H9 (cell line): ENCODE measurements at regions not wholly inside any gene's neighbourhood (a gene's known extent, or its start where the extent isn't known, plus 50 kb on each side); places are given as distances from the start of the nearest gene placed in this dataset.
A peak's percentile ranks its signal among the peaks of the same experiment; 100 is the strongest.

ENCODE experiments used
- DNase-seq: peaks from one replicate; pipeline ENCODE4 v3.0.0-alpha.2; 2017
- H2AFZ ChIP-seq: one replicate; pipeline ENCODE4 v1.6.1; 2013; ENCODE audit warnings: mild to moderate bottlenecking, low read length, control low read depth, moderate library complexity
- H2AK5ac ChIP-seq: 2 replicates; pipeline ENCODE4 v1.6.1; 2013; ENCODE audit warnings: low read length, control low read depth, mixed read lengths; ENCODE audit not compliant: insufficient read length
- H2BK120ac ChIP-seq: one replicate; pipeline ENCODE4 v1.6.1; 2013; ENCODE audit warnings: low read depth, mild to moderate bottlenecking, low read length, control low read depth, inconsistent platforms; ENCODE audit not compliant: poor library complexity, severe bottlenecking
- H2BK12ac ChIP-seq: 2 replicates; pipeline ENCODE4 v1.6.1; 2013; ENCODE audit warnings: low read length, control low read depth, mixed read lengths, low read depth; ENCODE audit not compliant: insufficient read length
- H2BK15ac ChIP-seq: 2 replicates; pipeline ENCODE4 v1.6.1; 2013; ENCODE audit warnings: low read depth, low read length, control low read depth
- H2BK20ac ChIP-seq: one replicate; pipeline ENCODE4 v1.6.1; 2013; ENCODE audit warnings: low read depth, mild to moderate bottlenecking, low read length, control low read depth, inconsistent platforms; ENCODE audit not compliant: poor library complexity, severe bottlenecking
- H2BK5ac ChIP-seq: 2 replicates; pipeline ENCODE4 v1.6.1; 2013; ENCODE audit warnings: low read length, control low read depth, mixed read lengths; ENCODE audit not compliant: insufficient read length
- H3K14ac ChIP-seq: 2 replicates; pipeline ENCODE4 v1.6.1; 2013; ENCODE audit warnings: low read length, control low read depth; ENCODE audit not compliant: insufficient read depth
- H3K18ac ChIP-seq: 2 replicates; pipeline ENCODE4 v1.6.1; 2013; ENCODE audit warnings: low read depth, mild to moderate bottlenecking, mixed read lengths, low read length, control low read depth; ENCODE audit not compliant: insufficient read length
- H3K23ac ChIP-seq: 2 replicates; pipeline ENCODE4 v1.6.1; 2013; ENCODE audit warnings: low read length, control low read depth, mixed read lengths, low read depth; ENCODE audit not compliant: insufficient read length
- H3K23me2 ChIP-seq: 2 replicates; pipeline ENCODE4 v1.6.1; 2013; ENCODE audit warnings: low read depth, mild to moderate bottlenecking, mixed read lengths, low read length, control low read depth; ENCODE audit not compliant: insufficient read length, poor library complexity, severe bottlenecking
- H3K27ac ChIP-seq: 2 replicates; pipeline ENCODE4 v1.5.1; 2013; ENCODE audit warnings: low read length, control low read depth, mixed read lengths, low read depth; ENCODE audit not compliant: insufficient read length
- H3K27me3 ChIP-seq: 2 replicates; pipeline ENCODE4 v1.6.1; 2013; ENCODE audit warnings: low read length, control low read depth, inconsistent platforms; ENCODE audit not compliant: insufficient read depth
- H3K4ac ChIP-seq: 2 replicates; pipeline ENCODE4 v1.6.1; 2013; ENCODE audit warnings: low read depth, mild to moderate bottlenecking, control low read depth, inconsistent platforms, low read length, moderate library complexity
- H3K4me1 ChIP-seq: 2 replicates; pipeline ENCODE4 v1.6.1; 2013; ENCODE audit warnings: low read length, control low read depth, inconsistent platforms; ENCODE audit not compliant: insufficient read depth
- H3K4me2 ChIP-seq: 2 replicates; pipeline ENCODE4 v1.6.1; 2013; ENCODE audit warnings: low read length, control low read depth, mixed read lengths; ENCODE audit not compliant: insufficient read length, insufficient read depth
- H3K56ac ChIP-seq: 2 replicates; pipeline ENCODE4 v1.6.1; 2013; ENCODE audit warnings: low read depth, mild to moderate bottlenecking, mixed read lengths, low read length, control low read depth; ENCODE audit not compliant: insufficient read length
- H3K79me1 ChIP-seq: 2 replicates; pipeline ENCODE4 v1.6.1; 2013; ENCODE audit warnings: low read depth, mild to moderate bottlenecking, moderate library complexity, low read length, control low read depth, inconsistent platforms; ENCODE audit not compliant: insufficient read depth, poor library complexity, severe bottlenecking
- H3K79me2 ChIP-seq: 2 replicates; pipeline ENCODE4 v1.6.1; 2013; ENCODE audit warnings: low read length, control low read depth, inconsistent platforms; ENCODE audit not compliant: insufficient read depth
- H3K9ac ChIP-seq: 2 replicates; pipeline ENCODE4 v1.6.1; 2013; ENCODE audit warnings: low read length, control low read depth, mixed read lengths; ENCODE audit not compliant: insufficient read length; ENCODE audit errors: extremely low read depth
- H3K9me3 ChIP-seq: one replicate; pipeline ENCODE4 v1.6.1; 2013; ENCODE audit warnings: low read depth, low read length, inconsistent platforms; ENCODE audit not compliant: control insufficient read depth
- H3T11ph ChIP-seq: one replicate; pipeline ENCODE4 v1.6.1; 2013; ENCODE audit warnings: mild to moderate bottlenecking, low read length, control low read depth, inconsistent platforms
- H4K20me1 ChIP-seq: one replicate; pipeline ENCODE4 v1.6.1; 2013; ENCODE audit not compliant: control insufficient read depth, insufficient read length, insufficient read depth
- H4K5ac ChIP-seq: 2 replicates; pipeline ENCODE4 v1.6.1; 2013; ENCODE audit warnings: low read depth, mild to moderate bottlenecking, mixed read lengths, low read length, control low read depth; ENCODE audit not compliant: insufficient read length
- H4K8ac ChIP-seq: replicated peaks from 2 replicates; pipeline ENCODE4 v1.6.1; 2013; ENCODE audit warnings: low read length, control low read depth, mixed read lengths, low read depth; ENCODE audit not compliant: insufficient read length
- H4K91ac ChIP-seq: 2 replicates; pipeline ENCODE4 v1.6.1; 2013; ENCODE audit warnings: low read depth, mild to moderate bottlenecking, moderate library complexity, mixed read lengths, low read length, control low read depth; ENCODE audit not compliant: insufficient read length
- H3K27ac Mint-ChIP-seq, 3 experiments: 2 replicates in 2 of 3; 3 replicates in 1 of 3; pipeline ENCODE4 v1.8.0; 2020 to 2021; ENCODE audit warnings: mixed read lengths in 3 of 3, mild to moderate bottlenecking in 1 of 3, moderate library complexity in 1 of 3
- H3K27me3 Mint-ChIP-seq: 2 replicates; pipeline ENCODE4 v1.8.0; 2021; ENCODE audit warnings: low read depth, mild to moderate bottlenecking, moderate library complexity, mixed read lengths
- H3K36me3 Mint-ChIP-seq, 3 experiments: 2 replicates in 2 of 3; 3 replicates in 1 of 3; pipeline ENCODE4 v1.8.0; 2020 to 2021; ENCODE audit warnings: low read depth in 3 of 3, mixed read lengths in 3 of 3; ENCODE audit not compliant: insufficient read depth in 1 of 3
- H3K4me1 Mint-ChIP-seq, 2 experiments: 2 replicates each; pipeline ENCODE4 v1.8.0; 2020; ENCODE audit warnings: mixed read lengths in 2 of 2
- H3K4me3 Mint-ChIP-seq, 2 experiments: 2 replicates in 1 of 2; 3 replicates in 1 of 2; pipeline ENCODE4 v1.8.0; 2020 to 2021; ENCODE audit warnings: mild to moderate bottlenecking in 2 of 2, mixed read lengths in 2 of 2, moderate library complexity in 1 of 2
- H3K9me3 Mint-ChIP-seq, 2 experiments: 2 replicates in 1 of 2; 3 replicates in 1 of 2; pipeline ENCODE4 v1.8.0; 2020; ENCODE audit warnings: mild to moderate bottlenecking in 2 of 2, mixed read lengths in 2 of 2, moderate library complexity in 1 of 2
- CTCF ChIP-seq: fragments of 200-600 bp; sonication (generic); conservative IDR thresholded peaks from 3 replicates; pipeline ENCODE4 v1.8.0; 2021; ENCODE audit warnings: antibody characterized with exemption, mild to moderate bottlenecking

DNA sequence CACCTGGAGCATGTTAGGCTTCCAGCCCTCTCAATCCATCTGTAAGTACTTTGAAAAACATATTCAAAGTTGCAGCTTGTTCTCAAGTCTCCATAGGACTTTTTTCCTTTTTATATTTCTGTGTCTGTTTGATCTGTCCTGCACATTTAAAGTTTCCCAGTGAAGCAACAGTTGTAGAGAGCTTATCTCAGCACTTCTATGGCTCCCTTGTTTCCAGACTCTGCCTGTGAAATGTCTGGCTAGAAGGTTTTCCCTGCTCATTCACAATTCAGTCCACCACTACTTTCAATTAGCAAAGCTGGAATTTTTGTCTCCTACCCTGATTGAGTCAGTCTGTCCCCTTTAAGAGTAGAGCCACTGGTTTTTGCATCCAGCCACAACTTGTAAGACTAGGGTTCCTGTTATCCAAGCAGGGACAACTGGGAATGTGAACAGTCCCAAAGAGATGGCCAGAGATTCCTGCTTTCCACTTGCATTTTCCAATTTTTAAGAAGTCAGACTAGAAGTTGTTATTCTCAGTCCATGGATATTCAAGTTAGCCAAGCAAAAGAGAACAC lies 116.1 kb downstream of the GASK1B start:
- H2BK12ac ChIP-seq = no peak overlapping the region
- H3K4me1 ChIP-seq = no peaks in the 10 kb centered on the region
- H3K27me3 Mint-ChIP-seq = no peaks in the 10 kb centered on the region
- no peaks in the 10 kb centered on the region for H3K36me3 Mint-ChIP-seq
- no peaks in the 10 kb centered on the region for H3K79me2 ChIP-seq
- H3T11ph ChIP-seq = no peak overlapping the region
- H3K79me1 ChIP-seq = no peaks in the 10 kb centered on the region
- no peak overlapping the region for H3K18ac ChIP-seq
- no peak for DNase-seq
- no peak overlapping the region for H4K91ac ChIP-seq
- H2BK120ac ChIP-seq = no peak overlapping the region
- no peak overlapping the region for H2BK15ac ChIP-seq
- no peak overlapping the region for H3K4me3 Mint-ChIP-seq
- H3K9ac ChIP-seq = no peak overlapping the region
- no peak overlapping the region for H3K27ac ChIP-seq
- no peak overlapping the region for H3K4ac ChIP-seq
- H4K20me1 ChIP-seq = no peaks in the 10 kb centered on the region
- no peak overlapping the region for H3K23ac ChIP-seq
- no peak overlapping the region for H3K14ac ChIP-seq
- H4K8ac ChIP-seq = no peak overlapping the region
- no peaks in the 10 kb centered on the region for H3K9me3 ChIP-seq
- no peak overlapping the region for H3K4me2 ChIP-seq
- no peaks in the 10 kb centered on the region for H3K23me2 ChIP-seq
- H3K9me3 Mint-ChIP-seq = no peaks in the 10 kb centered on the region
- H2BK5ac ChIP-seq = no peak overlapping the region
- TF ChIP-seq CTCF = no peak
- H3K27ac Mint-ChIP-seq = peak overlapping the region in 1 of 3 experiments; percentile 4; a peak in 1 of 7 replicates
- no peak overlapping the region for H4K5ac ChIP-seq
- H3K4me1 Mint-ChIP-seq = no peaks in the 10 kb centered on the region
- peak overlapping the region; percentile 23 for H2AFZ ChIP-seq
- no peak overlapping the region for H2AK5ac ChIP-seq
- no peak overlapping the region for H3K56ac ChIP-seq
- H2BK20ac ChIP-seq = no peak overlapping the region
- no peaks in the 10 kb centered on the region for H3K27me3 ChIP-seq
